Fibroblast of skin of left quadriceps (primary cell): ENCODE measurements at regions not wholly inside any gene's neighbourhood (a gene's known extent, or its start where the extent isn't known, plus 50 kb on each side); places are given as distances from the start of the nearest gene placed in this dataset.
"Not testable (repeated sequence)": the region's sequence is repeated elsewhere in the genome, so short reads cannot be mapped to it uniquely, and the experiment has no call there.

Experiments used
- DNase-seq, 2 experiments: peaks; one replicate each; pipeline ENCODE4 v3.0.0-alpha.2; 2013; ENCODE audit warnings: low read depth in 2 of 2

DNA sequence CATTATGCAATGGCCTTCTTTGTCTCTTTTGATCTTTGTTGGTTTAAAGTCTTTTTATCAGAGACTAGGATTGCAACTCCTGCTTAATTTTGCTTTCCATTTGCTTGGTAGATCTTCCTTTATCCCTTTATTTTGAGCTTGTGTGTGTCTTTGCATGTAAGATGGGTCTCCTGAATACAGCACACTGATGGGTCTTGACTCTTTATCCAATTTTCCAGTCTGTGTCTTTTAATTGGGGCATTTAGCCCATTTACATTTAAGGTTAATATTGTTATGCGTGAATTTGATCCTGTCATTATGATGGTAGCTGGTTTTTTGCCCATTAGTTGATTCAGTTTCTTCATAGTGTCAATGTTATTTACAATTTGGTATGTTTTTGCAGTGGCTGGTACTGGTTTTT, 56.9 kb upstream of the TBX18 start:
- not testable (repeated sequence) for DNase-seq

- DNase-seq = no peak
Observed at GRCh38 chr6:84816741-84817140, 52.3 kb upstream of the TBX18 start.

DNA sequence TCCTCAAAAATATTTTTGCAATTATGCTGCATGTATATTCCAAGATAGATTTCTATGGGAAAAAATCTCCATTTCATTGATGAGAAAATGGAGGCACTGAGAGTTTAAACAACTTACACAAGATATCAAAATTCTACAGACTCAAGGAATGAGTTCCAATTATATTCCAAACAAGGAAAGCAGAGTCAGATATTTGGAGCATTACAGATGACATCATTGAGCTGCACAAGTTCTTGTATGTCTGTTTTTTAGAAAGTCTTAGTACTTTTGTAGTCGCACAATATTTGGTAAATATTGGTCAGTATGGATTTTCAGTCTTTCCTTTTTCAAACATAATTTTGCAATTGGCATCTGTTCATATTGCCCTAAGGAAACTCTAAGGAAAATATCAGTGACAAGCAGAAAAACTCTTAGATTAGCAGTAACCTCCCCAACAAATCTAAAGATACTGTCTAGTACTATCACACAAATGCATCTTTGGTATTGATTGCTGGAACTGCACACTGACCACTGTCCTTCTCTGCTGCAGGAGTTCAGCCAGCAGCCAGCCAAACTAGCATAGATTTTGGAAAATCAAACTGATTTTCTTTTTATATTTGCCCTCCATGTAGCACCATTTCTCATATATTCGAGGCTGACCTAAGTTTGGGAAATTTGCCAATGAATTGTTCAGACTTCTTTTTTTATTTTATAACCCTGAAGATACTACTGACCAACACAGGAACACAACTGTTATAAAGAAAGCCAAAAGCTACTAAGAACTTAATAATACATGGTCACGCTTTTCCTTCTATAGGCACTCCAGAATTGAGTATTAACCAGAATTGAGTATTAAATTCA, 51.7 kb upstream of the TBX18 start:
- DNase-seq = no peak
